RPMI8226 (cell line): ENCODE measurements at regions not wholly inside any gene's neighbourhood (a gene's known extent, or its start where the extent isn't known, plus 50 kb on each side); places are given as distances from the start of the nearest gene placed in this dataset.
"Not testable (repeated sequence)": the region's sequence is repeated elsewhere in the genome, so short reads cannot be mapped to it uniquely, and the experiment has no call there.

ENCODE experiments used
- DNase-seq: peaks from one replicate; pipeline ENCODE4 v3.0.0-alpha.2; 2015

DNA sequence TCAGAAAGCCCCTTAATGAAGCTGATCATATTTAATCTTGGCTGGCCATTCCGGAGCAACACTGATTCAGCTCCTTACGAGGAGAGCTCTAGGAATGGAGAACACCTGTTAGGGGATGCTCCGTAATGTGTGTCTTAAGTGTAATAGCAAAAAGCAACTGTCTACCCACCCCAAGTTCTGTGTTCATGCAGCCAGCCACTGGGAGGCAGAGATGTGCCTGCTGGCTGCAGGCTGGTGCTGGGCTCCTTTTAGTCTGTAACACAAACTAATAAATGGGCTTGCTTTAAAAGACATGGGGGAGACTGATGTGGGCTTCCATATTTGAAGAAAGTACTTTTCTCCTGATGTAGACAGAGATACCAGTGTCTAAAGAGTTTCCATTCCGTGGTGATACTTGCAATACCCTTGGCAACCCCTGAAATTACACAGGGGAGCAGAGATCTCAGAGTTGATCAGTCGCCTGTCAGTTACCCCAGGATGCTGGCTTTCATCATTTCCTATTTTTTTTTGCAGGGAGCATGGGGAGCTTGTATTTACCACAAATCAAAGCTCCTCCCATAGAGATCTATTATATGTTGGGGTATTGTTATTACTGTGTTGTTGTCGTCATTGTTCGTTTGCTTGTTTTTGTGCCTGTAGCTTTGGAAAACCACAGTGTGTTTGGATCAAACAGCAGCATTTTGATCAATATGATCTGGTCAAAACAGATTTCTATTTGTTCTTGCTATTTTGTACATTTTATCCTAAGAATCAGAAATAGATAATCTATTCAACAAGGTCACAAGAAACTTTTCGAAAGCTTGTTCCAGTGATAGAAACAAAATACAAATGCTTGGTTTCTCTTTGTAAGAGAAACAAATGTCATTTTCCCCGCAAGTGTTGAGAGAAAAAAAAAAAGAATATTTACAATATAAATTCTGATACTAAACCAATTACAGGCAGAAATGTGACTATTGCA, 65.8 kb downstream of the MTX3 start:
- DNase-seq = no peak

GRCh38 chr5:79923431-79923830, 67.6 kb downstream of the MTX3 start:
- no peak for DNase-seq

GRCh38 chr5:79922626-79923025, 68.4 kb downstream of the MTX3 start:
- DNase-seq = no peak

GRCh38 chr5:79907452-79907851, 83.6 kb downstream of the MTX3 start:
- not testable (repeated sequence) for DNase-seq

DNA sequence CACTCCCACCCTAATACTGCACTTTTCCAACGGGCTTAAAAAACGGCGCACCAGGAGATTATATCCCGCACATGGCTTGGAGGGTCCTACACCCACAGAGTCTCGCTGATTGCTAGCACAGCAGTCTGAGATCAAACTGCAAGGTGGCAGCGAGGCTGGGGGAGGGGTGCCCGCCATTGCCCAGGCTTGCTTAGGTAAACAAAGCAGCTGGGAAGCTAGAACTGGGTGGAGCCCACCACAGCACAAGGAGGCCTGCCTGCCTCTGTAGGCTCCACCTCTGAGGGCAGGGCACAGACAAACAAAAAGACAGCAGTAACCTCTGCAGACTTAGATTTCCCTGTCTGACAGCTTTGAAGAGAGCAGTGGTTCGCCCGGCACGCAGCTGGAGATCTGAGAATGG, 88.5 kb downstream of the MTX3 start:
- not testable (repeated sequence) for DNase-seq

GRCh38 chr5:79901631-79902030, 89.4 kb downstream of the MTX3 start:
- DNase-seq = no peak

- no peak for DNase-seq
These were observed 92.5 kb downstream of the MTX3 start for GRCh38 chr5:79898611-79899010.

GRCh38 chr5:79893976-79894375, 97.1 kb downstream of the MTX3 start:
- DNase-seq = no peak

GRCh38 chr5:79893485-79893884, 97.6 kb downstream of the MTX3 start:
- DNase-seq = no peak

DNA sequence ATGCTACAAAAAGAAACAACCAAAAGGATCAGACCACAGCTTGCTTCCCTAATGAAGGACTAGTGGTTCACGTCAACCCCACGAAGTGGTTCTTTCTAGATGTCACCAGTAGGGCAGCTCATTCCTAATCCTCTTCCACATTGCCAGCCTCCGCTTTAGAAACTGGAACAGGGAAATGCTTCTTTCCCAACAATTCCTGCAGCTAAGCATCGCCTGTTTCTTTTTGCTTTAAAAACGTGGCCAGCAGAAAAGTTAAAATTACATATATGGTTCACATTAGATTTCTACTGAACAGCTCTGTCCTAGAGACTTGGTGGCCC, 100.2 kb downstream of the MTX3 start:
- no peak for DNase-seq

DNA sequence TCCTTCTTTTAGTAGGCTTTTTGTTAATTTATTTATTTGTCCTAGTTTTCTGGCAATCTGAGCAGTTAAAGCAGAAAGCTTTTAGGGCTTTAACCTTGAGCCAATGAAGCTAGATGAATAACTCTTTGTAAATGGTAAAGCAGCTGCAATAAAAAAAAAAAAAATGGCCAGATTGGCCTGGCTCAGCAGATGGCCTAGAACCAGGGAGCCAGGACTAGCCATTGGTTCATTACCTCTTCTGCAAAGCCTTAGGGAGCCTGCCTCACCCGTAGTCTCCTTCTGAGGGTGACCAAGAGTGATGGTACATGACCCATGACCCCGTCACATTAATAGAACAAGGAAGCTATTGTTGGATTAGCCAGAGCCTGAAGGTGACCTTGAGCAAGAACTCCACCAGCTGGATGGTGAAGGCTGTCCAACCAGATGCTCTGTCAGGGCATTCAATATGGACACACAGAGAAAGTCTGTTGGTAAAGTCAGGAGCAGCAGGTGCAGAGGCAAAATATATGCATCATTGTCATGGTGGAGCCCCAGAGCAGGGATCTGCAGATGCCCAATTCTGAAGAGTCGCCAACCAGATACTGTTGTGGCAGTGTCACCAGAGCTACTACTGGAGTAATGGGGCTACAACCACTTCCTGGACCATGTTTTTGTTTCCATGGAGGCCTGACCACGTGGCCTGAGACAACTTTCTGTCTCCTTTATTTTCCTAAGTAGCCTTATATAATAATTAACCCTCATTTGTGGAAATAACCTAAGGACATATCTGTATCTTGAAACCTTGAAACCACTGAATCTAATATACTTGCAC, 100.7 kb downstream of the MTX3 start:
- peak; percentile 39 for DNase-seq

DNA sequence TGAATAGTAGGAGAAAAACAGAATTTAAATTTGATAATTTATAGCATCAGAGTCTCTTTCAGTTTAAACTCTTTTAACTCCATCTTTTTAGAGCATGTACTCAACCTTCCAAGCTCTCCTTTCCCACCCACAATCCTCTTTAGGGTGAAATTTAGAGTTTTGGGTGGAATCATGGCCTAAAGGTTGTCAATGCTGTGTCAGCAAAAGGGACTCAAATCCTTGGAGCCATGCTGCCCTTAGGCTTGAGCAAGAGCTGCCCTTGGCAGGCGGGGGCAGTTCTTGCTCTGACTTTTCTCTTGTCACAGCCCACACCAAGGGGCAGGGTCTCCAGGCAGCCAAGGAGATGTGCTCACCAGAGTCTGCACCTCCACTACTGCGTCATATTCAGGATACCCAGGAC, 102.4 kb downstream of the MTX3 start:
- no peak for DNase-seq

DNA sequence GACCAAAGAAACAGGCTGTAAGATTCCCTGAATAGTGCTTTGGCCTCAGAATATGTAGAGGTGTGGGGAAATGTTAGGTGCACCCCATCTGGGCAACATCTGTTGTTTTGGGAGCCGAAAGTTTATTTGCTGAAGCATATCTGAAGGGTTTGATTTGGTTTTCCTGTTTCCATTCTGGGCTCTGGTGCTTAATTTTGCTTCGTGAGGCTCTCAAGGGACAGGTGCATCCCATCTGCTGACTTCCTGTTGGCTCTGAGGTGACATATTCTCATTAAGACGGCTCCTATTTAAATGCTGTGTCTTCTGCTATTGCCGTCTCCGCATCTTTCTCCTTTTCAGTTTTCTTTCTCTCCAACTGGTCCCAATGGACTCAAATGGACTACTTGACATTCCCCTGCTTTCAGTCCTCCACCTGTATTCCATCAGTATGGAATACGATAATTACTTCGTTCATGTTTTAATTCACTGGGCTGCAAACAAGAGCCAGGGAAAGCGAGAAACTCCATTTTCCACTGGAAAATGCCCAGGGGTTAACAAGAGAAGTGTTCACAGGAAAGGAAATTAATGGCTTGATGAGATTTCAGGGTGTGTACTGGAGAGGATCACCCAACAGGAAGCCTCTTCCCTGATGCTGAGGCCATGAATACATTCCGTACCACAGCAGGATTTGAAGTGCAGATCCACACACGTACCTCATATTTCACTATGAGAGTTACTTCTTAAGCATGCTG, 104.0 kb downstream of the MTX3 start:
- peak; percentile 83 for DNase-seq

DNA sequence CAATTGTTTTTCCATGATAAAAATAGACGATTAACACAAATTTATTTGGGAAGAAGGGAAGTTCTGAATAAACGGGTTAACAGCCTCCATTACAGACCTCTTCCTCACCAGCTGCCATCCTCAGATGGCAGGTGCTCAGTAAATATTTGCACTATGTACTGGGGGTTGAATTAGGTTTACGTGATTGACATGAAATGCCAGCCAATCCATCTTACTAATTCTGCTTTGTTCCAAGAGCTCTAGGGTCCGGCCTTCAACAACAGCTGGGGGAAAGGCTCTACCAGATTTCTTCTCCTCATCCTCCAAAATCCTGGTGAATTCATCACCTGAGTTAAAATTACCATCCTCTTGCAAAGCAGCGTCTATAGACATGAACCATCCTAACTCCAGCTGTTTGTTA, 104.6 kb downstream of the MTX3 start:
- peak; percentile 33 for DNase-seq

GRCh38 chr5:79879880-79880279, 111.2 kb downstream of the MTX3 start:
- DNase-seq = not testable (repeated sequence)

- peak; percentile 49 for DNase-seq
These were observed 112.2 kb downstream of the MTX3 start for GRCh38 chr5:79878721-79879336.

DNA sequence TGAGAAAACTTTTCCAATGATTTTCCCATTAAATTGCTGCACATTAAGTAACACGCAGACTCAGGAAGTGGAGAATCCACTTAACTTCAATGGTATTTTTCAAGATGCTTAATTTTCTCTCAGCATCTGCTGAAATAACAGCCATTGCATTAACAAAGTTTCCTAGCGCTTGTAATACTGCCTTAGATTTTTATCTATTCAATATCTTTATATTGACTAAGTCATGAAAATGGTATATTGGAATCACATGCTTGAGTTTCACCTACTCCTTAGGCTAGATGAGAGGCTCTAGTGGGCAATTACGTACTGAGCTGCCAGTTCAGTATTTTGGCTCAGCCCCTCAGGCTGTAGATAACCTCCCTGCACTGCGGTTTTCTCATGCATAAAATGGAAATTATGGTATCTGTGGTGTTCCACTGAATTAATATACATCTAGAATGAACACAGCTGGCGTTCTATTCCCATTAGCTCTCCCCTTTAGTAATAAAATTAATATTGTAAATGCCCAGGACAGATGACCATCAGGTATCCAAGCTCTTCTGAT, 112.9 kb downstream of the MTX3 start:
- no peak for DNase-seq

DNA sequence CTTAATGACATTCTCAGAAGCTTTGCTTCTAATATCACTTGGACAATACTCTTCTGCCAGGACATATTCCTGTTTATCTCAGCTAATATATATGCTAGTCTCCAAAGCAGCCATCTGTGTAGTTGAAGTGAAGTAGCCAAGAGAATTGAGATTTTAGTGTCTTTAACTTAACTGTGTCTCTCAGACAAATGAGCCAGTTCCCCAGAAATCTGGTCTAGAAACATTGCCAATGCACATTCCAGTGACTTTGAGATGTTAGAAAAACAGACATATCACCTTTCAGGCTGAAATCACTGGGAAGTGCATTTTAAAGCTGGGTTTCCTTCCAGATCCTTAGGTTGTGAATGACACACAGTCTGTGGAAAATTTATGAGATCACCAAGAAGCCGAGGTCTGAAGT, 114.6 kb downstream of the MTX3 start:
- no peak for DNase-seq

DNA sequence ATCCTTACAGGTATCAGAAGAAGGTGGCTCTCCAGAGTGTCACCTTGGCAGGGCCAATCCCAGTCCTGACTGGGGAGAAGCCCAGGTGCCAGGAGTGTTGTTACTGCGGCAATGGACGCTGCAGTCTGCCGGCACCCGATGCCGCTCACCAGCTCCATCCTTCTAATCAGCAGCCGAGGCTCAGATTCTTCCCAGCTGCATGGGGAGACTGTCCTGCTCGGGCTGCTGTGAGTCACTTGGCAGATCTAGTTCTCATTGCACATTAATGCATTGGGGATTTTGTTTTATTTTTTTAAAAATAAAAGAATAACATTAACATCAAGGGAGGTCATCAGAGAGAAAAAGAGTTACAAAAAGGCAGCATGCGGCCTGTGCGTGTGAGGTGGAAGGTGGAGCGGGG, 115.8 kb downstream of the MTX3 start:
- DNase-seq = no peak

GRCh38 chr5:79873187-79873586, 117.9 kb downstream of the MTX3 start:
- no peak for DNase-seq

- no peak for DNase-seq
These were observed 118.8 kb downstream of the MTX3 start for GRCh38 chr5:79872291-79872690.

DNA sequence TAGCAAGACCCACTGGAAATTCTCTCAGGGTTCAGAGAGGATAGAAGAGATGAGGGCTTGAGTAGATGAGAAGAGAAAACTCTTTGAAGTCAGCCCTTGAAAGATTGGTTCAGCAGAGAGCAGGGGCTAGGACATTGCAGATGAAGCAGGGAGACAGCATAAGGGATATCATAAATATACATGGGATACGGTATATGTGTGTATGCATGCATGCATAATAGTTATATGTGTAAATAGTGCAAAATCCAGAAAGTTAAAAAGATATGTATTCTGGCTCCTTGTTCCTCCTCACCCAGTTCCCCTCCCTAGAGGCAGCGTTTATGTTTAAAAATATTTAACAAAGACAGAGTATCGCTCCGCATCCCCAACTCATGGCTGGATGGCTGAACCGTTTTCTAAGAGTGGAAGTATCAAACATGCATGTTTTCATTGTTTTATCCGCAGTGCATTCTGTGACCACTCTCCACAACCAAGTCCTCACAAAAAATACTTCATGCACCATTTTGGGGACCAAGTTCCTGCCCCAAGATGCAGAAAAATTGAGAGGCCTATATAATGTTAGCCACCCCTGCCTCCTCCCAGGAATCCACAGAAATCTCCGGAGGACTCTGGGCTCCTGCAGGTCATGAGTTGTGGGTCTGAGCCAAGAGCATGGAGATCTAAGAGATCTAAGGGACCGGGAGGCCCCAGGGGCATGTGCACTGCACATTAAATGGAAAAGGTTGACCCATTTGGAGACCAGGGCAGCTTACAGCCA, 119.5 kb downstream of the MTX3 start:
- no peak for DNase-seq
